Skeletal muscle tissue (tissue), 3 donors: ENCODE measurements at regions not wholly inside any gene's neighbourhood (a gene's known extent, or its start where the extent isn't known, plus 50 kb on each side); places are given as distances from the start of the nearest gene placed in this dataset.
"Not testable (repeated sequence)": the region's sequence is repeated elsewhere in the genome, so short reads cannot be mapped to it uniquely, and the experiment has no call there.

Source experiments
- H3K27ac ChIP-seq: one replicate; pipeline ENCODE4 v1.7.0; 2013; ENCODE audit warnings: mild to moderate bottlenecking, low read depth, low read length, inconsistent platforms
- H3K27me3 ChIP-seq, 3 donors: one replicate each; pipeline ENCODE4 v1.7.0; 2013; ENCODE audit warnings: low read length in 3 of 3; ENCODE audit not compliant: control insufficient read depth in 3 of 3, insufficient read depth in 3 of 3
- H3K36me3 ChIP-seq, 3 donors: one replicate each; pipeline ENCODE4 v1.7.0; 2013; ENCODE audit warnings: low read length in 3 of 3; ENCODE audit not compliant: control insufficient read depth in 3 of 3, insufficient read depth in 3 of 3
- H3K4me1 ChIP-seq, 3 donors: one replicate each; pipeline ENCODE4 v1.7.0; 2013; ENCODE audit warnings: low read length in 3 of 3, mild to moderate bottlenecking in 3 of 3; ENCODE audit not compliant: control insufficient read depth in 3 of 3, insufficient read depth in 3 of 3
- H3K4me3 ChIP-seq, 3 donors: one replicate each; pipeline ENCODE4 v1.7.0; 2013; ENCODE audit warnings: low read length in 3 of 3
- H3K9ac ChIP-seq, 3 donors: one replicate each; pipeline ENCODE4 v1.7.0; 2013; ENCODE audit warnings: low read length in 3 of 3, mild to moderate bottlenecking in 3 of 3, moderate library complexity in 2 of 3, low read depth in 1 of 3
- H3K9me3 ChIP-seq, 3 donors: one replicate each; pipeline ENCODE4 v1.7.0; 2013; ENCODE audit warnings: low read length in 3 of 3; ENCODE audit not compliant: control insufficient read depth in 3 of 3
- donor health status: Osteomylitis.

GRCh38 chr3:5343459-5343858 lies 156.0 kb downstream of the EDEM1 start:
- Histone ChIP-seq H3K9me3 (no peaks in the 10 kb centered on the region), H3K36me3 (no peaks in the 10 kb centered on the region), H3K27ac (no peak overlapping the region)

GRCh38 chr3:5344707-5345106 lies 157.2 kb downstream of the EDEM1 start:
- Histone ChIP-seq H3K27ac (no peak overlapping the region), H3K9ac (no peak overlapping the region), H3K27me3 (no peaks in the 10 kb centered on the region), H3K36me3 (no peaks in the 10 kb centered on the region), H3K4me1 (no peaks in the 10 kb centered on the region), H3K4me3 (no peak overlapping the region), H3K9me3 (peaks cover 0 to 3% (median 0%) of the 10 kb centered on the region in 3 donors)

More at GRCh38 chr3:5343459-5343858, 156.0 kb downstream of the EDEM1 start:
- Histone ChIP-seq H3K4me1 (no peaks in the 10 kb centered on the region), H3K4me3 (no peak overlapping the region), H3K9ac (no peak overlapping the region), H3K27me3 (no peaks in the 10 kb centered on the region)

- Histone ChIP-seq H3K27me3 (no peaks in the 10 kb centered on the region), H3K9me3 (peaks cover 0 to 3% (median 0%) of the 10 kb centered on the region in 3 donors), H3K4me3 (no peak overlapping the region), H3K4me1 (no peaks in the 10 kb centered on the region), H3K27ac (no peak overlapping the region), H3K36me3 (no peaks in the 10 kb centered on the region), H3K9ac (no peak overlapping the region)
These were observed 160.0 kb downstream of the EDEM1 start for GRCh38 chr3:5347486-5347885.

GRCh38 chr3:5348229-5348902 lies 160.9 kb downstream of the EDEM1 start:
- Histone ChIP-seq H3K27ac (no peak overlapping the region), H3K27me3 (no peaks in the 10 kb centered on the region), H3K9ac (no peak overlapping the region), H3K36me3 (no peaks in the 10 kb centered on the region), H3K9me3 (peaks cover 0 to 3% (median 0%) of the 10 kb centered on the region in 3 donors), H3K4me3 (no peak overlapping the region), H3K4me1 (no peaks in the 10 kb centered on the region)

GRCh38 chr3:5349343-5349742 lies 161.8 kb downstream of the EDEM1 start:
- H3K4me1 ChIP-seq: no peaks in the 10 kb centered on the region
- H3K4me3 ChIP-seq: no peak overlapping the region
- no peak overlapping the region for H3K27ac ChIP-seq
- peaks cover 0 to 3% (median 0%) of the 10 kb centered on the region in 3 donors for H3K9me3 ChIP-seq
- no peak overlapping the region for H3K9ac ChIP-seq
- H3K27me3 ChIP-seq: no peaks in the 10 kb centered on the region
- H3K36me3 ChIP-seq: no peaks in the 10 kb centered on the region

GRCh38 chr3:5357089-5357488 lies 169.6 kb downstream of the EDEM1 start:
- no peak overlapping the region for H3K9ac ChIP-seq
- no peak overlapping the region for H3K27ac ChIP-seq
- no peaks in the 10 kb centered on the region for H3K27me3 ChIP-seq
- H3K9me3 ChIP-seq: peaks cover 0 to 5% (median 3%) of the 10 kb centered on the region in 3 donors
- no peaks in the 10 kb centered on the region for H3K36me3 ChIP-seq
- H3K4me1 ChIP-seq: no peaks in the 10 kb centered on the region
- H3K4me3 ChIP-seq: no peak overlapping the region

GRCh38 chr3:5358911-5359310 lies 171.4 kb downstream of the EDEM1 start:
- Histone ChIP-seq H3K27me3 (no peaks in the 10 kb centered on the region), H3K27ac (no peak overlapping the region), H3K4me3 (no peak overlapping the region), H3K9me3 (peaks cover 0 to 5% (median 3%) of the 10 kb centered on the region in 3 donors), H3K36me3 (no peaks in the 10 kb centered on the region), H3K9ac (no peak overlapping the region), H3K4me1 (no peaks in the 10 kb centered on the region)

GRCh38 chr3:5360453-5360852 lies 172.9 kb downstream of the EDEM1 start:
- Histone ChIP-seq H3K27ac (no peak overlapping the region), H3K9ac (no peak overlapping the region), H3K36me3 (no peaks in the 10 kb centered on the region), H3K4me1 (no peaks in the 10 kb centered on the region), H3K4me3 (no peak overlapping the region), H3K27me3 (no peaks in the 10 kb centered on the region), H3K9me3 (peaks cover 0 to 5% (median 3%) of the 10 kb centered on the region in 3 donors)

GRCh38 chr3:5366746-5367145 lies 179.2 kb downstream of the EDEM1 start:
- no peak overlapping the region for H3K4me3 ChIP-seq
- no peak overlapping the region for H3K27ac ChIP-seq

GRCh38 chr3:5371555-5371954 lies 184.0 kb downstream of the EDEM1 start:
- H3K4me1 ChIP-seq, H3K9ac ChIP-seq, H3K9me3 ChIP-seq, H3K4me3 ChIP-seq, H3K36me3 ChIP-seq, H3K27ac ChIP-seq, H3K27me3 ChIP-seq: not testable (repeated sequence)

More at GRCh38 chr3:5366746-5367145, 179.2 kb downstream of the EDEM1 start:
- H3K36me3 ChIP-seq: no peaks in the 10 kb centered on the region
- no peak overlapping the region for H3K9ac ChIP-seq
- no peaks in the 10 kb centered on the region for H3K4me1 ChIP-seq
- no peaks in the 10 kb centered on the region for H3K27me3 ChIP-seq
- H3K9me3 ChIP-seq: no peaks in the 10 kb centered on the region
